MM.1S (cell line): ENCODE measurements at regions not wholly inside any gene's neighbourhood (a gene's known extent, or its start where the extent isn't known, plus 50 kb on each side); places are given as distances from the start of the nearest gene placed in this dataset.

Experiments used
- EZH2 ChIP-seq: fragments of 300-600 bp; sonication (generic); optimal IDR thresholded peaks from 2 replicates; pipeline ENCODE3; 2017; ENCODE audit warnings: low read depth, mild to moderate bottlenecking, antibody characterized with exemption, low read length, mixed read lengths
- TF ChIP-seq, protein P1 (sequence below): fragments of 300-600 bp; sonication (generic); IDR thresholded peaks from 2 replicates; pipeline ENCODE4 v1.5.1; 2016; ENCODE audit warnings: antibody characterized with exemption, low read length, mixed read lengths

- TF ChIP-seq, protein P1, sequence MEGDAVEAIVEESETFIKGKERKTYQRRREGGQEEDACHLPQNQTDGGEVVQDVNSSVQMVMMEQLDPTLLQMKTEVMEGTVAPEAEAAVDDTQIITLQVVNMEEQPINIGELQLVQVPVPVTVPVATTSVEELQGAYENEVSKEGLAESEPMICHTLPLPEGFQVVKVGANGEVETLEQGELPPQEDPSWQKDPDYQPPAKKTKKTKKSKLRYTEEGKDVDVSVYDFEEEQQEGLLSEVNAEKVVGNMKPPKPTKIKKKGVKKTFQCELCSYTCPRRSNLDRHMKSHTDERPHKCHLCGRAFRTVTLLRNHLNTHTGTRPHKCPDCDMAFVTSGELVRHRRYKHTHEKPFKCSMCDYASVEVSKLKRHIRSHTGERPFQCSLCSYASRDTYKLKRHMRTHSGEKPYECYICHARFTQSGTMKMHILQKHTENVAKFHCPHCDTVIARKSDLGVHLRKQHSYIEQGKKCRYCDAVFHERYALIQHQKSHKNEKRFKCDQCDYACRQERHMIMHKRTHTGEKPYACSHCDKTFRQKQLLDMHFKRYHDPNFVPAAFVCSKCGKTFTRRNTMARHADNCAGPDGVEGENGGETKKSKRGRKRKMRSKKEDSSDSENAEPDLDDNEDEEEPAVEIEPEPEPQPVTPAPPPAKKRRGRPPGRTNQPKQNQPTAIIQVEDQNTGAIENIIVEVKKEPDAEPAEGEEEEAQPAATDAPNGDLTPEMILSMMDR: no peak
- TF ChIP-seq EZH2: no peak
These were observed 218.1 kb upstream of the ARGLU1 start for GRCh38 chr13:106786006-106786563.
